K562 (cell line): ENCODE measurements at regions not wholly inside any gene's neighbourhood (a gene's known extent, or its start where the extent isn't known, plus 50 kb on each side); places are given as distances from the start of the nearest gene placed in this dataset.

ENCODE experiments used
- EWSR1 ChIP-seq: fragments of 450-650 bp; IDR thresholded peaks from 2 replicates; pipeline ENCODE4 v1.6.1; 2018; ENCODE audit warnings: borderline replicate concordance, mild to moderate bottlenecking, low read depth, moderate library complexity; ENCODE audit not compliant: partially characterized antibody
- EZH2 ChIP-seq: IDR thresholded peaks from 2 replicates; pipeline ENCODE4 v1.6.1; 2012; ENCODE audit warnings: low read depth, mild to moderate bottlenecking, inconsistent platforms, low read length, borderline replicate concordance
- FOXJ3 ChIP-seq: sonication (generic); formaldehyde crosslinking; IDR thresholded peaks from 2 replicates; pipeline ENCODE4 v1.4.0; 2020; ENCODE audit warnings: mild to moderate bottlenecking, missing genetic modification reagents
- MYC ChIP-seq, 2 experiments: fragments of 250-450 bp in 1 of 2; sonication (Bioruptor Pico) in 1 of 2; IDR thresholded peaks; 2 replicates each; pipeline versions ENCODE4 v1.5.1 to v1.6.1; 2012 to 2021; ENCODE audit warnings: low read depth in 2 of 2, borderline replicate concordance in 1 of 2, improper control_type of control experiment in 1 of 2, low read length in 1 of 2, mild to moderate bottlenecking in 1 of 2, moderate library complexity in 1 of 2
- POLR2A ChIP-seq: fragments of 450-650 bp; conservative IDR thresholded peaks from 2 replicates; pipeline ENCODE4 v1.6.1; 2016
- RAD21 ChIP-seq, 2 experiments: fragments of 250-450 bp in 1 of 2; fragments of 450-650 bp in 1 of 2; sonication (Bioruptor Pico) in 1 of 2; formaldehyde crosslinking in 1 of 2; IDR thresholded peaks in 1 of 2; conservative IDR thresholded peaks in 1 of 2; 2 replicates each; pipeline versions ENCODE4 v1.4.0 to v1.8.0; 2020 to 2022; ENCODE audit warnings: mild to moderate bottlenecking in 2 of 2, moderate library complexity in 1 of 2
- SMAD3 ChIP-seq: fragments of 450-650 bp; formaldehyde crosslinking; conservative IDR thresholded peaks from 2 replicates; pipeline ENCODE4 v1.4.0; 2020; ENCODE audit warnings: mild to moderate bottlenecking
- YY1 ChIP-seq, 3 experiments: IDR thresholded peaks; 2 replicates each; pipeline ENCODE4 v1.6.1; 2011; ENCODE audit warnings: low read length in 2 of 3, mild to moderate bottlenecking in 2 of 3, moderate library complexity in 2 of 3, borderline replicate concordance in 1 of 3, control low read depth in 1 of 3, low read depth in 1 of 3; ENCODE audit not compliant: insufficient read depth in 3 of 3, insufficient replicate concordance in 2 of 3, control insufficient read depth in 1 of 3, insufficient read length in 1 of 3; ENCODE audit errors: extremely low read depth in 1 of 3
- TF ChIP-seq, protein P1 (sequence below): sonication (generic); formaldehyde crosslinking; IDR thresholded peaks from 2 replicates; pipeline ENCODE4 v1.8.1; 2022; ENCODE audit warnings: missing genetic modification reagents

- TF ChIP-seq YY1 (IDR thresholded peaks at IDR 0.05; ENCODE audit: borderline replicate concordance in 1 of 3, control insufficient read depth in 1 of 3, extremely low read depth in 1 of 3, insufficient read depth in 3 of 3, insufficient read length in 1 of 3, insufficient replicate concordance in 2 of 3, low read depth in 1 of 3, low read length in 2 of 3) (no peak), MYC (IDR thresholded peaks at IDR 0.05; ENCODE audit: low read depth, low read length) (no peak), MYC (CRISPR knock-in tag; IDR thresholded peaks at IDR 0.05; ENCODE audit: borderline replicate concordance, low read depth) (no peak), EWSR1 (no peak), RAD21 (CRISPR knock-in tag; conservative IDR thresholded peaks at IDR 0.05 in 1 of 2, IDR thresholded peaks at IDR 0.05 in 1 of 2) (no peak), FOXJ3 (CRISPR knock-in tag) (no peak), POLR2A (no peak), EZH2 (no peak), SMAD3 (CRISPR knock-in tag) (no peak)
- TF ChIP-seq, protein P1, sequence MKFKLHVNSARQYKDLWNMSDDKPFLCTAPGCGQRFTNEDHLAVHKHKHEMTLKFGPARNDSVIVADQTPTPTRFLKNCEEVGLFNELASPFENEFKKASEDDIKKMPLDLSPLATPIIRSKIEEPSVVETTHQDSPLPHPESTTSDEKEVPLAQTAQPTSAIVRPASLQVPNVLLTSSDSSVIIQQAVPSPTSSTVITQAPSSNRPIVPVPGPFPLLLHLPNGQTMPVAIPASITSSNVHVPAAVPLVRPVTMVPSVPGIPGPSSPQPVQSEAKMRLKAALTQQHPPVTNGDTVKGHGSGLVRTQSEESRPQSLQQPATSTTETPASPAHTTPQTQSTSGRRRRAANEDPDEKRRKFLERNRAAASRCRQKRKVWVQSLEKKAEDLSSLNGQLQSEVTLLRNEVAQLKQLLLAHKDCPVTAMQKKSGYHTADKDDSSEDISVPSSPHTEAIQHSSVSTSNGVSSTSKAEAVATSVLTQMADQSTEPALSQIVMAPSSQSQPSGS (CRISPR knock-in tag), result no peak
Observed at GRCh38 chr3:73680391-73681095, 55.8 kb upstream of the PDZRN3 start.
